SK-N-MC (cell line): ENCODE measurements at regions not wholly inside any gene's neighbourhood (a gene's known extent, or its start where the extent isn't known, plus 50 kb on each side); places are given as distances from the start of the nearest gene placed in this dataset.

Source experiments
- EZH2 ChIP-seq: fragments of 200-600 bp; sonication (generic); IDR thresholded peaks from one replicate; pipeline ENCODE4 v1.6.1; 2017; ENCODE audit warnings: antibody characterized with exemption
- FOXP2 ChIP-seq: optimal IDR thresholded peaks from 2 replicates; pipeline ENCODE3; 2011; ENCODE audit warnings: mild to moderate bottlenecking, moderate library complexity; ENCODE audit not compliant: insufficient read depth; ENCODE audit errors: extremely low read length, control extremely low read depth
- POLR2AphosphoS5 ChIP-seq: IDR thresholded peaks from 2 replicates; pipeline ENCODE4 v1.6.1; 2012; ENCODE audit warnings: mild to moderate bottlenecking, low read depth, low read length, borderline replicate concordance

DNA sequence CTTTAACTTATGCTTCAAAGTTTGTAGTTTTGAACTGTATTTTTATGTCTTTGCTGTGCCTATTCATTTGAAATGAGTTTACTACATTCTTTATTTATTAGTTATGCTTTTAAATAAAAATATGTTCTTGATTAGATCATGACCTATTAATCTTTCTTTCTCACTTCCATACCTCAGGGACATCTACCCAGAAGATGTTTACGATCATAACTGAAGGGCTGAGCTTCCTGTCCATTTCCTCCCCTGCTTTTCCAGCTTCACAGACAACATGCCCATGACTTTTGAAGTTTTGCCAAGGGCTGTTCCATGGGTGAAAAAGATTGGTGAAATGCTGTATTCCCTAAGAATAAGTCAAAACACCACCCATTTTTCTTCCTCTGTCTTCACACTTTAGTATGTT lies 99.7 kb upstream of the DDIT4L start:
- TF ChIP-seq EZH2 (no peak), POLR2AphosphoS5 (no peak), FOXP2 (no peak)
